PC-3 (cell line): ENCODE measurements at regions not wholly inside any gene's neighbourhood (a gene's known extent, or its start where the extent isn't known, plus 50 kb on each side); places are given as distances from the start of the nearest gene placed in this dataset.

Experiments used
- EZH2 ChIP-seq: fragments of 300-600 bp; sonication (generic); IDR thresholded peaks from one replicate; pipeline ENCODE4 v1.6.1; 2017; ENCODE audit warnings: antibody characterized with exemption, mild to moderate bottlenecking, low read length; ENCODE audit not compliant: unreplicated experiment
- EZH2phosphoT487 ChIP-seq: fragments of 300-600 bp; sonication (generic); IDR thresholded peaks from 2 replicates; pipeline ENCODE4 v1.6.1; 2018; ENCODE audit warnings: mild to moderate bottlenecking, antibody characterized with exemption, low read length, borderline replicate concordance
- TF ChIP-seq, protein P1 (sequence below): fragments of 300-600 bp; sonication (generic); conservative IDR thresholded peaks from 2 replicates; pipeline ENCODE4 v1.5.1; 2017; ENCODE audit warnings: antibody characterized with exemption, low read depth, mild to moderate bottlenecking, low read length

DNA sequence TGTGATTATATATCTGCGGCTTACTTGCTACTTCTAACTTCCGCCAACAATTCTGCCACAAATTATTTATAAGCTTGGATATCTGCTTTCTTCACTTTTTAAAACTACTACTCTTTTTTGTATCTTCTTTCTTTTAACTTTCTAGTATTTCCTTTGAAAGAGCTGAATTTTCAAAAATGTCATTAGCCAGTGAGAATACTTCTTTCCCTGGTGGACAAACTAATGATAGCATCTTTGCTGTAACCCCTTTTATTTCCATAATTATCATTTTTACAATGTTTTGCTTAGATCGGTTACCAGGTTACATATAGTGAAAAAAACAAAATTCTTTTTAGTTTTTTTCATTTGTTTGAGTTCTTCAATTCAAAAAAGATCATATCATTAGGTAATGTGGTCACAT is 355.9 kb upstream of the ADGRL4 start:
- TF ChIP-seq, protein P1, sequence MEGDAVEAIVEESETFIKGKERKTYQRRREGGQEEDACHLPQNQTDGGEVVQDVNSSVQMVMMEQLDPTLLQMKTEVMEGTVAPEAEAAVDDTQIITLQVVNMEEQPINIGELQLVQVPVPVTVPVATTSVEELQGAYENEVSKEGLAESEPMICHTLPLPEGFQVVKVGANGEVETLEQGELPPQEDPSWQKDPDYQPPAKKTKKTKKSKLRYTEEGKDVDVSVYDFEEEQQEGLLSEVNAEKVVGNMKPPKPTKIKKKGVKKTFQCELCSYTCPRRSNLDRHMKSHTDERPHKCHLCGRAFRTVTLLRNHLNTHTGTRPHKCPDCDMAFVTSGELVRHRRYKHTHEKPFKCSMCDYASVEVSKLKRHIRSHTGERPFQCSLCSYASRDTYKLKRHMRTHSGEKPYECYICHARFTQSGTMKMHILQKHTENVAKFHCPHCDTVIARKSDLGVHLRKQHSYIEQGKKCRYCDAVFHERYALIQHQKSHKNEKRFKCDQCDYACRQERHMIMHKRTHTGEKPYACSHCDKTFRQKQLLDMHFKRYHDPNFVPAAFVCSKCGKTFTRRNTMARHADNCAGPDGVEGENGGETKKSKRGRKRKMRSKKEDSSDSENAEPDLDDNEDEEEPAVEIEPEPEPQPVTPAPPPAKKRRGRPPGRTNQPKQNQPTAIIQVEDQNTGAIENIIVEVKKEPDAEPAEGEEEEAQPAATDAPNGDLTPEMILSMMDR: no peak; the same call in 1 of the 2 replicates
- TF ChIP-seq EZH2phosphoT487 (no peak), EZH2 (no peak)
